HepG2 (cell line): ENCODE measurements at regions not wholly inside any gene's neighbourhood (a gene's known extent, or its start where the extent isn't known, plus 50 kb on each side); places are given as distances from the start of the nearest gene placed in this dataset.

Experiments
- CC2D1A ChIP-seq: sonication (generic); formaldehyde crosslinking; IDR thresholded peaks from 2 replicates; pipeline ENCODE4 v1.8.1; 2023; ENCODE audit warnings: mild to moderate bottlenecking, missing genetic modification reagents
- FOXK2 ChIP-seq: fragments of 450-650 bp; IDR thresholded peaks from 2 replicates; pipeline ENCODE4 v1.6.1; 2016
- IKZF1 ChIP-seq: fragments of 450-650 bp; IDR thresholded peaks from 2 replicates; pipeline ENCODE4 v1.7.1; 2016
- PAF1 ChIP-seq: IDR thresholded peaks from 2 replicates; pipeline ENCODE4 v1.6.1; 2016; ENCODE audit warnings: missing genetic modification reagents, missing compliant biosample characterization
- RXRB ChIP-seq: IDR thresholded peaks from 2 replicates; pipeline ENCODE4 v1.6.1; 2016; ENCODE audit warnings: borderline replicate concordance, missing genetic modification reagents, missing compliant biosample characterization
- XRCC5 ChIP-seq: fragments of 200-400 bp; formaldehyde crosslinking; optimal IDR thresholded peaks from 2 replicates; pipeline ENCODE3; 2017; ENCODE audit warnings: mild to moderate bottlenecking, low read length
- ZNF256 ChIP-seq: sonication (generic); formaldehyde crosslinking; conservative IDR thresholded peaks from 2 replicates; pipeline ENCODE4 v1.4.0; 2020; ENCODE audit warnings: missing genetic modification reagents
- ZNF563 ChIP-seq: sonication (generic); formaldehyde crosslinking; IDR thresholded peaks from 2 replicates; pipeline ENCODE4 v1.8.0; 2022; ENCODE audit warnings: mild to moderate bottlenecking, moderate library complexity, missing genetic modification reagents
- ZNF670 ChIP-seq: sonication (generic); formaldehyde crosslinking; IDR thresholded peaks from 2 replicates; pipeline ENCODE4 v1.8.0; 2022; ENCODE audit warnings: mild to moderate bottlenecking, missing genetic modification reagents, borderline replicate concordance
- TF ChIP-seq, protein P1 (sequence below): sonication (generic); formaldehyde crosslinking; IDR thresholded peaks from 2 replicates; pipeline ENCODE4 v1.4.0; 2020; ENCODE audit warnings: missing genetic modification reagents, mild to moderate bottlenecking, borderline replicate concordance
- TF ChIP-seq, protein P2 (sequence below): sonication (generic); formaldehyde crosslinking; IDR thresholded peaks from 2 replicates; pipeline ENCODE4 v1.5.0; 2020; ENCODE audit warnings: mild to moderate bottlenecking, missing genetic modification reagents, borderline replicate concordance
- TF ChIP-seq, protein P3 (sequence below): sonication (generic); formaldehyde crosslinking; IDR thresholded peaks from 2 replicates; pipeline ENCODE4 v1.4.0; 2020; ENCODE audit warnings: missing genetic modification reagents
- TF ChIP-seq, protein P4 (sequence below): sonication (generic); formaldehyde crosslinking; IDR thresholded peaks from 2 replicates; pipeline ENCODE4 v1.4.0; 2020; ENCODE audit warnings: mild to moderate bottlenecking, missing genetic modification reagents, borderline replicate concordance
- TF ChIP-seq, protein P5 (sequence below): sonication (generic); formaldehyde crosslinking; IDR thresholded peaks from 2 replicates; pipeline ENCODE4 v1.8.0; 2022; ENCODE audit warnings: low read depth, missing genetic modification reagents
- TF ChIP-seq, protein P6 (sequence below): sonication (generic); formaldehyde crosslinking; IDR thresholded peaks from 2 replicates; pipeline ENCODE4 v1.4.0; 2020; ENCODE audit warnings: mild to moderate bottlenecking, missing genetic modification reagents

DNA sequence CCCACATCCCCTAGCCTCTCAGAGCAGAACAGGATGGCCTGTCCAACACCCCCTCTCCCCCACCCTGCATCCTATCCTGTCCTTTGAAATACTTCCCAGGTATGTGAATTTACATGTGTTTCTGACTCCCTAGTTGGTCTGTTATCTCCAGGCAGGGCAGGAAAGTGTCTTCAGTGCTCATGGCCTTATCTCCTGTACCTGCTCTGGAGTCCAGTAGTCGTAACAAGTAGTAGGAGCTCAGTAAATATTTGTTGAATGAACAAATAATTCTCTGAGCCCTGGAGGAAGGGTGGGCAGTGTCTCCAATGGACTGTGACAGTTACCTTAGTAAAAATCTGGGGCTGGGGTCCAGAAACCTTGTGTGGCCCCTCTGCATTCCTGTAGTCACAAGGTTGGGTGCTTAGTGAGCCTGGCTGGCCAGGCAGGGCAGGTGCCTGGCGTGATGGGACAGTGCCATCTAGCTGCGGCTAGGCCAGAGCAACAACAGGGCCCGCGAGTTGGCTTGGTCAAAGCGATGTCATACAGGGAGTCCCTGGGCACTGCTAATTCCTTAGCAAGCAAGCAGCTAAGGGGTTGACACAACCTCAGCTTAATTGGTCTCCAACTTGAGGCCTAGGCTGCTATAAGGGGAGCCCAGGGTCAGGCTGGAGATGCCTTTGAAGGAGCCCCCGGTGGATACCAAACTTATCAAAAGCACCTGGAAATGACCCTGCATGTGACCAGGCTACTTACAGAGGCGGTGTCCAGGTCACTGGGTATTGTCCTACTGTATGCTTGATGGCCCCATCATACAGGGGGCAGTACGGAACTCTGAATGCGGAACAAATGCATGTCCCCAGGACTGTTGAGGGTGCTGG, 89.0 kb upstream of the PPM1J start (continued):
- TF ChIP-seq, protein P1, sequence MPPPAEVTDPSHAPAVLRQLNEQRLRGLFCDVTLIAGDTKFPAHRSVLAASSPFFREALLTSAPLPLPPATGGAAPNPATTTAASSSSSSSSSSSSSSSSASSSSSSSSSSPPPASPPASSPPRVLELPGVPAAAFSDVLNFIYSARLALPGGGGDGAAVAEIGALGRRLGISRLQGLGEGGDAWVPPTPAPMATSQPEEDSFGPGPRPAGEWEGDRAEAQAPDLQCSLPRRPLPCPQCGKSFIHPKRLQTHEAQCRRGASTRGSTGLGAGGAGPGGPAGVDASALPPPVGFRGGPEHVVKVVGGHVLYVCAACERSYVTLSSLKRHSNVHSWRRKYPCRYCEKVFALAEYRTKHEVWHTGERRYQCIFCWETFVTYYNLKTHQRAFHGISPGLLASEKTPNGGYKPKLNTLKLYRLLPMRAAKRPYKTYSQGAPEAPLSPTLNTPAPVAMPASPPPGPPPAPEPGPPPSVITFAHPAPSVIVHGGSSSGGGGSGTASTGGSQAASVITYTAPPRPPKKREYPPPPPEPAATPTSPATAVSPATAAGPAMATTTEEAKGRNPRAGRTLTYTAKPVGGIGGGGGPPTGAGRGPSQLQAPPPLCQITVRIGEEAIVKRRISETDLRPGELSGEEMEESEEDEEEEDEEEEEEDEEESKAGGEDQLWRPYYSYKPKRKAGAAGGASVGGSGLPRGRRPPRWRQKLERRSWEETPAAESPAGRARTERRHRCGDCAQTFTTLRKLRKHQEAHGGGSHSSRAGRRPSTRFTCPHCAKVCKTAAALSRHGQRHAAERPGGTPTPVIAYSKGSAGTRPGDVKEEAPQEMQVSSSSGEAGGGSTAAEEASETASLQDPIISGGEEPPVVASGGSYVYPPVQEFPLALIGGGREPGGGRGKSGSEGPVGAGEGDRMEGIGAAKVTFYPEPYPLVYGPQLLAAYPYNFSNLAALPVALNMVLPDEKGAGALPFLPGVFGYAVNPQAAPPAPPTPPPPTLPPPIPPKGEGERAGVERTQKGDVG (CRISPR knock-in tag): no peak
- TF ChIP-seq, protein P2, sequence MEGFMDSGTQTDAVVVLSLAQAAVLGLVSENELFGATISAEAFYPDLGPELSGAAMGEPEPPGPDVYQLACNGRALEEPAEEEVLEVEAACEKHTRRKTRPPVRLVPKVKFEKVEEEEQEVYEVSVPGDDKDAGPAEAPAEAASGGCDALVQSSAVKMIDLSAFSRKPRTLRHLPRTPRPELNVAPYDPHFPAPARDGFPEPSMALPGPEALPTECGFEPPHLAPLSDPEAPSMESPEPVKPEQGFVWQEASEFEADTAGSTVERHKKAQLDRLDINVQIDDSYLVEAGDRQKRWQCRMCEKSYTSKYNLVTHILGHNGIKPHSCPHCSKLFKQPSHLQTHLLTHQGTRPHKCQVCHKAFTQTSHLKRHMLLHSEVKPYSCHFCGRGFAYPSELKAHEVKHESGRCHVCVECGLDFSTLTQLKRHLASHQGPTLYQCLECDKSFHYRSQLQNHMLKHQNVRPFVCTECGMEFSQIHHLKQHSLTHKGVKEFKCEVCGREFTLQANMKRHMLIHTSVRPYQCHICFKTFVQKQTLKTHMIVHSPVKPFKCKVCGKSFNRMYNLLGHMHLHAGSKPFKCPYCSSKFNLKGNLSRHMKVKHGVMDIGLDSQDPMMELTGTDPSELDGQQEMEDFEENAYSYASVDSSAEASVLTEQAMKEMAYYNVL: 0 out of 2 replicates have a peak, but pooled peaks have one; percentile 11
- TF ChIP-seq ZNF256 (CRISPR knock-in tag) (no peak), PAF1 (CRISPR knock-in tag) (no peak), RXRB (CRISPR knock-in tag) (0 out of 2 replicates have a peak, but pooled peaks have one; percentile 18), IKZF1 (no peak), XRCC5 (peak; percentile 78), FOXK2 (no peak), ZNF563 (no peak), ZNF670 (no peak), CC2D1A (no peak)
- TF ChIP-seq, protein P3, sequence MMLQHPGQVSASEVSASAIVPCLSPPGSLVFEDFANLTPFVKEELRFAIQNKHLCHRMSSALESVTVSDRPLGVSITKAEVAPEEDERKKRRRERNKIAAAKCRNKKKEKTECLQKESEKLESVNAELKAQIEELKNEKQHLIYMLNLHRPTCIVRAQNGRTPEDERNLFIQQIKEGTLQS: no peak
- TF ChIP-seq, protein P4, sequence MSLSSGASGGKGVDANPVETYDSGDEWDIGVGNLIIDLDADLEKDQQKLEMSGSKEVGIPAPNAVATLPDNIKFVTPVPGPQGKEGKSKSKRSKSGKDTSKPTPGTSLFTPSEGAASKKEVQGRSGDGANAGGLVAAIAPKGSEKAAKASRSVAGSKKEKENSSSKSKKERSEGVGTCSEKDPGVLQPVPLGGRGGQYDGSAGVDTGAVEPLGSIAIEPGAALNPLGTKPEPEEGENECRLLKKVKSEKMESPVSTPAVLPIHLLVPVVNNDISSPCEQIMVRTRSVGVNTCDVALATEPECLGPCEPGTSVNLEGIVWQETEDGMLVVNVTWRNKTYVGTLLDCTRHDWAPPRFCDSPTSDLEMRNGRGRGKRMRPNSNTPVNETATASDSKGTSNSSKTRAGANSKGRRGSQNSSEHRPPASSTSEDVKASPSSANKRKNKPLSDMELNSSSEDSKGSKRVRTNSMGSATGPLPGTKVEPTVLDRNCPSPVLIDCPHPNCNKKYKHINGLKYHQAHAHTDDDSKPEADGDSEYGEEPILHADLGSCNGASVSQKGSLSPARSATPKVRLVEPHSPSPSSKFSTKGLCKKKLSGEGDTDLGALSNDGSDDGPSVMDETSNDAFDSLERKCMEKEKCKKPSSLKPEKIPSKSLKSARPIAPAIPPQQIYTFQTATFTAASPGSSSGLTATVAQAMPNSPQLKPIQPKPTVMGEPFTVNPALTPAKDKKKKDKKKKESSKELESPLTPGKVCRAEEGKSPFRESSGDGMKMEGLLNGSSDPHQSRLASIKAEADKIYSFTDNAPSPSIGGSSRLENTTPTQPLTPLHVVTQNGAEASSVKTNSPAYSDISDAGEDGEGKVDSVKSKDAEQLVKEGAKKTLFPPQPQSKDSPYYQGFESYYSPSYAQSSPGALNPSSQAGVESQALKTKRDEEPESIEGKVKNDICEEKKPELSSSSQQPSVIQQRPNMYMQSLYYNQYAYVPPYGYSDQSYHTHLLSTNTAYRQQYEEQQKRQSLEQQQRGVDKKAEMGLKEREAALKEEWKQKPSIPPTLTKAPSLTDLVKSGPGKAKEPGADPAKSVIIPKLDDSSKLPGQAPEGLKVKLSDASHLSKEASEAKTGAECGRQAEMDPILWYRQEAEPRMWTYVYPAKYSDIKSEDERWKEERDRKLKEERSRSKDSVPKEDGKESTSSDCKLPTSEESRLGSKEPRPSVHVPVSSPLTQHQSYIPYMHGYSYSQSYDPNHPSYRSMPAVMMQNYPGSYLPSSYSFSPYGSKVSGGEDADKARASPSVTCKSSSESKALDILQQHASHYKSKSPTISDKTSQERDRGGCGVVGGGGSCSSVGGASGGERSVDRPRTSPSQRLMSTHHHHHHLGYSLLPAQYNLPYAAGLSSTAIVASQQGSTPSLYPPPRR (CRISPR knock-in tag): 0 out of 2 replicates have a peak, but pooled peaks have one; percentile 26
- TF ChIP-seq, protein P5, sequence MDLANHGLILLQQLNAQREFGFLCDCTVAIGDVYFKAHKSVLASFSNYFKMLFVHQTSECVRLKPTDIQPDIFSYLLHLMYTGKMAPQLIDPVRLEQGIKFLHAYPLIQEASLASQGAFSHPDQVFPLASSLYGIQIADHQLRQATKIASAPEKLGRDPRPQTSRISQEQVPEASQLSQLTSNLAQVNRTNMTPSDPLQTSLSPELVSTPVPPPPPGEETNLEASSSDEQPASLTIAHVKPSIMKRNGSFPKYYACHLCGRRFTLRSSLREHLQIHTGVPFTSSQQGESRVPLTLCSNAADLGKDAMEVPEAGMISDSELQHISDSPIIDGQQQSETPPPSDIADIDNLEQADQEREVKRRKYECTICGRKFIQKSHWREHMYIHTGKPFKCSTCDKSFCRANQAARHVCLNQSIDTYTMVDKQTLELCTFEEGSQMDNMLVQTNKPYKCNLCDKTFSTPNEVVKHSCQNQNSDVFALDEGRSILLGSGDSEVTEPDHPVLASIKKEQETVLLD (CRISPR knock-in tag): no peak
- TF ChIP-seq, protein P6, sequence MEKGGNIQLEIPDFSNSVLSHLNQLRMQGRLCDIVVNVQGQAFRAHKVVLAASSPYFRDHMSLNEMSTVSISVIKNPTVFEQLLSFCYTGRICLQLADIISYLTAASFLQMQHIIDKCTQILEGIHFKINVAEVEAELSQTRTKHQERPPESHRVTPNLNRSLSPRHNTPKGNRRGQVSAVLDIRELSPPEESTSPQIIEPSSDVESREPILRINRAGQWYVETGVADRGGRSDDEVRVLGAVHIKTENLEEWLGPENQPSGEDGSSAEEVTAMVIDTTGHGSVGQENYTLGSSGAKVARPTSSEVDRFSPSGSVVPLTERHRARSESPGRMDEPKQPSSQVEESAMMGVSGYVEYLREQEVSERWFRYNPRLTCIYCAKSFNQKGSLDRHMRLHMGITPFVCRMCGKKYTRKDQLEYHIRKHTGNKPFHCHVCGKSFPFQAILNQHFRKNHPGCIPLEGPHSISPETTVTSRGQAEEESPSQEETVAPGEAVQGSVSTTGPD (CRISPR knock-in tag): no peak
